ENCODE measurements at regions not wholly inside any gene's neighbourhood (a gene's known extent, or its start where the extent isn't known, plus 50 kb on each side); places are given as distances from the start of the nearest gene placed in this dataset.

- DNase-seq (no peak), ATAC-seq (no peak)
- TF ChIP-seq EZH2 (IDR thresholded peaks at IDR 0.05; ENCODE audit: low read length, unreplicated experiment) (no peak), EZH2phosphoT487 (IDR thresholded peaks at IDR 0.05; ENCODE audit: borderline replicate concordance, low read length) (no peak), CTCF (conservative IDR thresholded peaks at IDR 0.05; ENCODE audit: low read depth, low read length) (no peak)
- CTCF ChIA-PET: no interaction called here
- Histone ChIP-seq H3K4me3 (ENCODE audit: low read length) (no peak overlapping the region), H3K9me3 (ENCODE audit: low read length) (no peaks in the 10 kb centered on the region), H3K4me1 (ENCODE audit: insufficient read depth, low read length) (no peaks in the 10 kb centered on the region), H3K36me3 (ENCODE audit: low read depth, low read length) (no peaks in the 10 kb centered on the region), H3F3A (ENCODE audit: low read length, unreplicated experiment) (no peaks in the 10 kb centered on the region), H4K20me1 (ENCODE audit: low read length) (no peaks in the 10 kb centered on the region), H2AFZ (ENCODE audit: low read length) (no peak overlapping the region), H3K4me2 (ENCODE audit: low read length) (no peak overlapping the region), H3K27me3 (ENCODE audit: low read length) (peaks cover 98% of the 10 kb centered on the region), H3K9ac (ENCODE audit: low read length) (no peak overlapping the region), H3K27ac (ENCODE audit: low read length) (no peak overlapping the region), H3K9me2 (replicated peaks; ENCODE audit: low read length) (no peaks in the 10 kb centered on the region), H3K79me2 (ENCODE audit: low read length) (no peaks in the 10 kb centered on the region)
- BruUV-seq (replicated peaks): no TSS peak
- POLR2A ChIA-PET (ENCODE audit: unreplicated experiment): no interaction called here
- intact Hi-C loops (cut with micrococcal nuclease): no loop called here
Measured at GRCh38 chr10:118412132-118412760, 70.1 kb upstream of the FAM204A start.

GRCh38 chr10:118409295-118409694 is 67.2 kb upstream of the FAM204A start:
- Histone ChIP-seq H2AFZ (ENCODE audit: low read length) (no peak overlapping the region), H3K9me2 (replicated peaks; ENCODE audit: low read length) (no peaks in the 10 kb centered on the region), H3K79me2 (ENCODE audit: low read length) (no peaks in the 10 kb centered on the region), H3K4me1 (ENCODE audit: insufficient read depth, low read length) (no peaks in the 10 kb centered on the region), H3K4me3 (ENCODE audit: low read length) (no peak overlapping the region), H3K4me2 (ENCODE audit: low read length) (no peak overlapping the region), H4K20me1 (ENCODE audit: low read length) (no peaks in the 10 kb centered on the region), H3F3A (ENCODE audit: low read length, unreplicated experiment) (no peaks in the 10 kb centered on the region), H3K27me3 (ENCODE audit: low read length) (peaks cover 97% of the 10 kb centered on the region), H3K9me3 (ENCODE audit: low read length) (no peaks in the 10 kb centered on the region), H3K27ac (ENCODE audit: low read length) (no peak overlapping the region), H3K9ac (ENCODE audit: low read length) (no peak overlapping the region), H3K36me3 (ENCODE audit: low read depth, low read length) (no peaks in the 10 kb centered on the region)
- intact Hi-C loops (cut with micrococcal nuclease): no loop called here
- ChIA-PET CTCF (no interaction called here), POLR2A (ENCODE audit: unreplicated experiment) (no interaction called here)
- no peak for TF ChIP-seq EZH2phosphoT487 (IDR thresholded peaks at IDR 0.05; ENCODE audit: borderline replicate concordance, low read length)
- no peak for TF ChIP-seq CTCF (conservative IDR thresholded peaks at IDR 0.05; ENCODE audit: low read depth, low read length)
- no peak for TF ChIP-seq EZH2 (IDR thresholded peaks at IDR 0.05; ENCODE audit: low read length, unreplicated experiment)
- ATAC-seq (no peak), DNase-seq (no peak)
- BruUV-seq (replicated peaks): no TSS peak

DNA sequence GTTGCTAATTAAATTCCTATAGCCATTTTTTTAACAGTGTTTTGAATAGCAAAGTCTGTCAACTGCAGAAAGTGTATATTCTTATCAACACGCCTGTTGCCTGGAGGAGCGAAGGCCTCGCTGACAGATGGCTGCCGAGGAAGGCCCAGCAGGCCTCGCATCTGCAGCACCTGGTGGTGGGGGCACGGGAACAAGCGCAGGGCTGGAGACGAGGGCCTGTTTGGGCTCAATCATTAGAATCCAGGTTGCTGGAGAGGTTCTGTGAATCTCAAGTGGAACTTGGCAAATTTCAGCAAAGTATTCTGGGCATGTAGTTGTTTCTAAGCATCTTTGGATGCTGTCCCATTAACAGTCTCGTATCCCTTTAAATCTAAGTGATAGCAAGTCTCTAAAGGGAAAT is 66.1 kb upstream of the FAM204A start:
- H3K4me3 ChIP-seq (ENCODE audit: low read length): no peak overlapping the region
- no peaks in the 10 kb centered on the region for H3K36me3 ChIP-seq (ENCODE audit: low read depth, low read length)
- H3K27me3 ChIP-seq (ENCODE audit: low read length): peaks cover 95% of the 10 kb centered on the region
- POLR2A ChIA-PET (ENCODE audit: unreplicated experiment): no interaction called here
- no peaks in the 10 kb centered on the region for H3K79me2 ChIP-seq (ENCODE audit: low read length)
- H2AFZ ChIP-seq (ENCODE audit: low read length): no peak overlapping the region
- intact Hi-C loops (cut with micrococcal nuclease): no loop called here
- H3K9me2 ChIP-seq (replicated peaks; ENCODE audit: low read length): no peaks in the 10 kb centered on the region
- TF ChIP-seq EZH2 (IDR thresholded peaks at IDR 0.05; ENCODE audit: low read length, unreplicated experiment): no peak
- TF ChIP-seq CTCF (conservative IDR thresholded peaks at IDR 0.05; ENCODE audit: low read depth, low read length): no peak
- TF ChIP-seq EZH2phosphoT487 (IDR thresholded peaks at IDR 0.05; ENCODE audit: borderline replicate concordance, low read length): no peak
- DNase-seq: no peak
- H3K27ac ChIP-seq (ENCODE audit: low read length): no peak overlapping the region
- CTCF ChIA-PET: no interaction called here
- ATAC-seq: no peak
- no peak overlapping the region for H3K9ac ChIP-seq (ENCODE audit: low read length)
- H3K4me2 ChIP-seq (ENCODE audit: low read length): no peak overlapping the region
- H3F3A ChIP-seq (ENCODE audit: low read length, unreplicated experiment): no peaks in the 10 kb centered on the region
- no peaks in the 10 kb centered on the region for H3K4me1 ChIP-seq (ENCODE audit: insufficient read depth, low read length)
- BruUV-seq (replicated peaks): no TSS peak
- no peaks in the 10 kb centered on the region for H3K9me3 ChIP-seq (ENCODE audit: low read length)
- H4K20me1 ChIP-seq (ENCODE audit: low read length): no peaks in the 10 kb centered on the region

Measured in PC-3 (cell line).